ENCODE measurements at regions not wholly inside any gene's neighbourhood (a gene's known extent, or its start where the extent isn't known, plus 50 kb on each side); places are given as distances from the start of the nearest gene placed in this dataset.

DNA sequence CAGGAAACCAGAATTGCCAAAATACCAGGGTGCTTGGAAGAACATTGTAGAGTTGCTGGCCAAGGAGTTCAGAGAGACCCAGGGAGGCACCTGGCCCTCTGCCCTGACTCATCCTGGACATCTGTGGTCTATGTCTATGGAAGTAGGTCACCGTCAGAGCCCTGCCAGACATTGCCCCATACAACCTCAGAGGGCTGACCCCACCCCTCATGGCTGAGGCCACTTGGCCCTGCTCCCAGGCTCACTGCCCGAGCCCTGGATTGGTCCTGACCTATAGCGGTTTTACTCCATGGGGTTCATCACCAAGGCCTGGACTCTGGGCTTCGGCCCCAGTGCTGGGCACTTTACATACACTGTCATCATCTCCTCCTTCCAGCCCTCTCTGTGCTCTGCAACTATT, 233.1 kb downstream of the PTPRU start:
- Histone ChIP-seq H3K27me3 (ENCODE audit: control insufficient read depth in 1 of 2, insufficient read depth in 2 of 2, low read length in 2 of 2) (no peaks in the 10 kb centered on the region), H3K27ac (ENCODE audit: extremely low read length, insufficient read depth, low read length) (no peak overlapping the region), H3K4me3 (replicated peaks in 1 of 3; ENCODE audit: insufficient read depth in 1 of 3, low read depth in 2 of 3, low read length in 3 of 3) (peak overlapping the region in 2 of 3 experiments; percentile 4 to 9; a peak in 1 of 6 replicates), H3K79me2 (ENCODE audit: insufficient read depth, low read length) (no peaks in the 10 kb centered on the region), H3K9ac (ENCODE audit: insufficient read depth, low read depth, low read length) (no peak overlapping the region), H4K20me1 (ENCODE audit: insufficient read depth, low read length) (no peaks in the 10 kb centered on the region), H2AFZ (ENCODE audit: low read length) (no peak overlapping the region), H3K36me3 (replicated peaks in 1 of 2; ENCODE audit: control insufficient read depth in 1 of 2, insufficient read depth in 2 of 2, low read length in 2 of 2) (no peaks in the 10 kb centered on the region), H3K9me3 (ENCODE audit: low read length) (no peaks in the 10 kb centered on the region), H3K4me2 (ENCODE audit: low read depth, low read length) (peak overlapping the region; percentile 65), H3K4me1 (ENCODE audit: insufficient read depth, low read length) (peaks cover 57% of the 10 kb centered on the region)
- BruUV-seq (replicated peaks), result no TSS peak
- FAIRE-seq (peak; percentile 77), ATAC-seq (peak; percentile 74), DNase-seq (ENCODE audit: low spot score) (peak; percentile 37)
- intact Hi-C loops (cut with micrococcal nuclease; ENCODE audit: unreplicated experiment) (no loop called here), in situ Hi-C loops (cut with HindIII; ENCODE audit: extremely low pct_ligation_motif_present, low pct_unique_long_range_greater_than_20kb) (no loop called here)
- WGBS (ENCODE audit: low lambda C conversion rate), result 0% methylated on average over 2 of the region's 4 CpGs
- POLR2A ChIA-PET, result no interaction called here
- CTCF ChIA-PET (ENCODE audit: low intra/inter-chr PET ratio, low total read pairs), result no interaction called here
- TF ChIP-seq MIER2 (CRISPR knock-in tag; IDR thresholded peaks at IDR 0.05), result peak; percentile 67; the same call in 1 of the 2 replicates
- TF ChIP-seq ELF3 (CRISPR knock-in tag; IDR thresholded peaks at IDR 0.05), result no peak
- TF ChIP-seq XBP1 (CRISPR knock-in tag; IDR thresholded peaks at IDR 0.05), result no peak
- no peak for TF ChIP-seq TCF12 (IDR thresholded peaks at IDR 0.05)
- TF ChIP-seq TCF12 (CRISPR knock-in tag; IDR thresholded peaks at IDR 0.05), result no peak
- no peak for TF ChIP-seq KMT2B (CRISPR knock-in tag; IDR thresholded peaks at IDR 0.05)
- TF ChIP-seq, protein P1, sequence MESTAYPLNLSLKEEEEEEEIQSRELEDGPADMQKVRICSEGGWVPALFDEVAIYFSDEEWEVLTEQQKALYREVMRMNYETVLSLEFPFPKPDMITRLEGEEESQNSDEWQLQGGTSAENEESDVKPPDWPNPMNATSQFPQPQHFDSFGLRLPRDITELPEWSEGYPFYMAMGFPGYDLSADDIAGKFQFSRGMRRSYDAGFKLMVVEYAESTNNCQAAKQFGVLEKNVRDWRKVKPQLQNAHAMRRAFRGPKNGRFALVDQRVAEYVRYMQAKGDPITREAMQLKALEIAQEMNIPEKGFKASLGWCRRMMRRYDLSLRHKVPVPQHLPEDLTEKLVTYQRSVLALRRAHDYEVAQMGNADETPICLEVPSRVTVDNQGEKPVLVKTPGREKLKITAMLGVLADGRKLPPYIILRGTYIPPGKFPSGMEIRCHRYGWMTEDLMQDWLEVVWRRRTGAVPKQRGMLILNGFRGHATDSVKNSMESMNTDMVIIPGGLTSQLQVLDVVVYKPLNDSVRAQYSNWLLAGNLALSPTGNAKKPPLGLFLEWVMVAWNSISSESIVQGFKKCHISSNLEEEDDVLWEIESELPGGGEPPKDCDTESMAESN (CRISPR knock-in tag; conservative IDR thresholded peaks at IDR 0.05), result no peak
- no peak for TF ChIP-seq ISL2 (CRISPR knock-in tag; IDR thresholded peaks at IDR 0.05)
- no peak for TF ChIP-seq ZNF337 (CRISPR knock-in tag; IDR thresholded peaks at IDR 0.05; ENCODE audit: borderline replicate concordance, low read depth)
- TF ChIP-seq ZNF841 (CRISPR knock-in tag; IDR thresholded peaks at IDR 0.05; ENCODE audit: borderline replicate concordance), result no peak
- TF ChIP-seq HNF4A (CRISPR knock-in tag; IDR thresholded peaks at IDR 0.05), result peak; percentile 59
- 0 out of 2 replicates have a peak, but pooled peaks have one; percentile 3 for TF ChIP-seq ZFX (CRISPR knock-in tag; IDR thresholded peaks at IDR 0.05; ENCODE audit: low read depth)
- 0 out of 2 replicates have a peak, but pooled peaks have one; percentile 47 for TF ChIP-seq WIZ (CRISPR knock-in tag; IDR thresholded peaks at IDR 0.05)
- TF ChIP-seq BHLHE40 (IDR thresholded peaks at IDR 0.05; ENCODE audit: low read length), result no peak
- no peak for TF ChIP-seq ZFP62 (CRISPR knock-in tag; IDR thresholded peaks at IDR 0.05)
- TF ChIP-seq ZNF333 (CRISPR knock-in tag; IDR thresholded peaks at IDR 0.05; ENCODE audit: borderline replicate concordance), result no peak
- TF ChIP-seq ZNF441 (CRISPR knock-in tag; IDR thresholded peaks at IDR 0.05; ENCODE audit: borderline replicate concordance), result no peak
- TF ChIP-seq, protein P2, sequence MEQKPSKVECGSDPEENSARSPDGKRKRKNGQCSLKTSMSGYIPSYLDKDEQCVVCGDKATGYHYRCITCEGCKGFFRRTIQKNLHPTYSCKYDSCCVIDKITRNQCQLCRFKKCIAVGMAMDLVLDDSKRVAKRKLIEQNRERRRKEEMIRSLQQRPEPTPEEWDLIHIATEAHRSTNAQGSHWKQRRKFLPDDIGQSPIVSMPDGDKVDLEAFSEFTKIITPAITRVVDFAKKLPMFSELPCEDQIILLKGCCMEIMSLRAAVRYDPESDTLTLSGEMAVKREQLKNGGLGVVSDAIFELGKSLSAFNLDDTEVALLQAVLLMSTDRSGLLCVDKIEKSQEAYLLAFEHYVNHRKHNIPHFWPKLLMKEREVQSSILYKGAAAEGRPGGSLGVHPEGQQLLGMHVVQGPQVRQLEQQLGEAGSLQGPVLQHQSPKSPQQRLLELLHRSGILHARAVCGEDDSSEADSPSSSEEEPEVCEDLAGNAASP (CRISPR knock-in tag; IDR thresholded peaks at IDR 0.05; ENCODE audit: borderline replicate concordance), result peak; percentile 33; the same call in 1 of the 2 replicates
- no peak for TF ChIP-seq NKX3-1 (CRISPR knock-in tag; IDR thresholded peaks at IDR 0.05)
- TF ChIP-seq E2F1 (CRISPR knock-in tag; IDR thresholded peaks at IDR 0.05), result no peak
- TF ChIP-seq, protein P3, sequence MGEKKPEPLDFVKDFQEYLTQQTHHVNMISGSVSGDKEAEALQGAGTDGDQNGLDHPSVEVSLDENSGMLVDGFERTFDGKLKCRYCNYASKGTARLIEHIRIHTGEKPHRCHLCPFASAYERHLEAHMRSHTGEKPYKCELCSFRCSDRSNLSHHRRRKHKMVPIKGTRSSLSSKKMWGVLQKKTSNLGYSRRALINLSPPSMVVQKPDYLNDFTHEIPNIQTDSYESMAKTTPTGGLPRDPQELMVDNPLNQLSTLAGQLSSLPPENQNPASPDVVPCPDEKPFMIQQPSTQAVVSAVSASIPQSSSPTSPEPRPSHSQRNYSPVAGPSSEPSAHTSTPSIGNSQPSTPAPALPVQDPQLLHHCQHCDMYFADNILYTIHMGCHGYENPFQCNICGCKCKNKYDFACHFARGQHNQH (CRISPR knock-in tag; IDR thresholded peaks at IDR 0.05), result no peak
- TF ChIP-seq ZNF264 (CRISPR knock-in tag; IDR thresholded peaks at IDR 0.05), result no peak
